H1 (cell line): ENCODE measurements at regions not wholly inside any gene's neighbourhood (a gene's known extent, or its start where the extent isn't known, plus 50 kb on each side); places are given as distances from the start of the nearest gene placed in this dataset.
A peak's percentile ranks its signal among the peaks of the same experiment; 100 is the strongest.

Experiments
- CTCF ChIA-PET: fragments of 300-600 bp; sonication (Branson Sonifier 250); formaldehyde crosslinking; loops from one replicate; lab custom pipeline; 2021; ENCODE audit not compliant: partially characterized antibody; lab: Charles Lee
- POLR2A ChIA-PET: fragments of 300-600 bp; sonication (Branson Sonifier 250); formaldehyde crosslinking; loops from one replicate; lab custom pipeline; 2021; ENCODE audit warnings: inconsistent platforms; ENCODE audit not compliant: partially characterized antibody; lab: Charles Lee
- DNase-seq, 2 experiments: peaks; one replicate each; pipeline versions ENCODE4 v3.0.0 to v3.0.0-alpha.2; 2010 to 2022; ENCODE audit warnings: low spot score in 2 of 2, low read depth in 1 of 2, mixed read lengths in 1 of 2
- FAIRE-seq: peaks from 2 replicates; lab custom pipeline; 2011; peaks lifted over from hg19 to GRCh38; lab: Jason Lieb, UNC
- H2AFZ ChIP-seq: 2 replicates; pipeline ENCODE4 v1.8.1; 2012; ENCODE audit warnings: low read length, inconsistent platforms
- H2AK5ac ChIP-seq: 2 replicates; pipeline ENCODE4 v1.6.1; 2013; ENCODE audit warnings: low read depth, low read length
- H2BK120ac ChIP-seq: replicated peaks from 2 replicates; pipeline ENCODE3; 2013; ENCODE audit warnings: low read depth, low read length, inconsistent platforms
- H2BK12ac ChIP-seq: 2 replicates; pipeline ENCODE4 v1.6.1; 2013; ENCODE audit warnings: low read depth, low read length
- H2BK15ac ChIP-seq: 2 replicates; pipeline ENCODE4 v1.6.1; 2013; ENCODE audit warnings: low read length
- H2BK20ac ChIP-seq: 2 replicates; pipeline ENCODE4 v1.6.1; 2013; ENCODE audit warnings: low read length
- H2BK5ac ChIP-seq: 2 replicates; pipeline ENCODE4 v1.6.1; 2013; ENCODE audit warnings: low read depth, low read length
- H3K14ac ChIP-seq: 2 replicates; pipeline ENCODE4 v1.6.1; 2013; ENCODE audit warnings: inconsistent platforms; ENCODE audit not compliant: insufficient read length
- H3K18ac ChIP-seq: 2 replicates; pipeline ENCODE4 v1.6.1; 2013; ENCODE audit warnings: low read length; ENCODE audit errors: extremely low read depth
- H3K23ac ChIP-seq: 2 replicates; pipeline ENCODE4 v1.6.1; 2013; ENCODE audit warnings: inconsistent platforms; ENCODE audit not compliant: insufficient read length
- H3K23me2 ChIP-seq: 2 replicates; pipeline ENCODE4 v1.6.1; 2013; ENCODE audit warnings: low read depth, low read length
- H3K27ac ChIP-seq: 2 replicates; pipeline ENCODE4 v1.6.1; 2011; ENCODE audit warnings: low read depth, low read length, inconsistent platforms
- H3K27me3 ChIP-seq, 4 experiments: replicated peaks in 1 of 4; 1 replicate in 1 of 4; 2 replicates in 3 of 4; pipeline versions ENCODE4 v1.6.1 to v1.8.1; 2011 to 2013; ENCODE audit warnings: low read length in 3 of 4, mild to moderate bottlenecking in 3 of 4, inconsistent platforms in 2 of 4, mixed read lengths in 2 of 4, moderate library complexity in 1 of 4; ENCODE audit not compliant: control insufficient read depth in 3 of 4, insufficient read depth in 3 of 4; ENCODE audit errors: extremely low read depth in 1 of 4
- H3K36me3 ChIP-seq, 4 experiments: 2 replicates each; pipeline versions ENCODE4 v1.6.1 to v1.8.1; 2011 to 2013; ENCODE audit warnings: mild to moderate bottlenecking in 4 of 4, low read length in 3 of 4, moderate library complexity in 2 of 4, control low read depth in 1 of 4, inconsistent platforms in 1 of 4; ENCODE audit not compliant: insufficient read depth in 4 of 4, control insufficient read depth in 2 of 4
- H3K4ac ChIP-seq: replicated peaks from 2 replicates; pipeline ENCODE3; 2013; ENCODE audit warnings: low read length, low read depth, mixed read lengths, inconsistent platforms; ENCODE audit not compliant: insufficient read length
- H3K4me1 ChIP-seq, 4 experiments: replicated peaks in 1 of 4; 1 replicate in 1 of 4; 2 replicates in 3 of 4; pipeline versions ENCODE4 v1.6.1 to v1.8.1; 2011 to 2013; ENCODE audit warnings: low read length in 3 of 4, inconsistent platforms in 2 of 4, mixed read lengths in 1 of 4; ENCODE audit not compliant: insufficient read depth in 4 of 4, control insufficient read depth in 3 of 4
- H3K4me2 ChIP-seq, 2 experiments: 2 replicates each; pipeline versions ENCODE4 v1.6.1 to v1.8.1; 2011 to 2013; ENCODE audit warnings: low read depth in 2 of 2, low read length in 2 of 2, control low read depth in 1 of 2, inconsistent platforms in 1 of 2, mild to moderate bottlenecking in 1 of 2; ENCODE audit not compliant: insufficient read depth in 1 of 2
- H3K4me3 ChIP-seq, 4 experiments: fragments of 200-600, 300-600 bp in 1 of 4; sonication (generic), shearing (Covaris generic), sonication (Bioruptor Twin) in 1 of 4; 2 replicates each; pipeline versions ENCODE4 v1.5.1 to v1.8.1; 2011 to 2016; ENCODE audit warnings: low read length in 4 of 4, low read depth in 3 of 4, control low read depth in 2 of 4, inconsistent platforms in 2 of 4, mild to moderate bottlenecking in 2 of 4, mixed read lengths in 1 of 4, moderate library complexity in 1 of 4; ENCODE audit not compliant: insufficient read depth in 2 of 4; ENCODE audit errors: extremely low read depth in 1 of 4
- H3K56ac ChIP-seq: replicated peaks from 2 replicates; pipeline ENCODE3; 2013; ENCODE audit warnings: low read depth, mild to moderate bottlenecking, mixed read lengths, low read length, inconsistent platforms; ENCODE audit not compliant: insufficient read length
- H3K79me1 ChIP-seq: 2 replicates; pipeline ENCODE4 v1.6.1; 2013; ENCODE audit warnings: low read depth, low read length, control low read depth
- H3K79me2 ChIP-seq, 2 experiments: 2 replicates each; pipeline versions ENCODE4 v1.6.1 to v1.8.1; 2012 to 2013; ENCODE audit warnings: low read length in 2 of 2, mild to moderate bottlenecking in 2 of 2, inconsistent platforms in 1 of 2; ENCODE audit not compliant: insufficient read depth in 2 of 2, control insufficient read depth in 1 of 2
- H3K9ac ChIP-seq, 4 experiments: replicated peaks in 1 of 4; 1 replicate in 1 of 4; 2 replicates in 3 of 4; pipeline versions ENCODE4 v1.6.1 to v1.8.1; 2011 to 2013; ENCODE audit warnings: low read depth in 3 of 4, low read length in 3 of 4, control low read depth in 2 of 4, mild to moderate bottlenecking in 2 of 4, moderate library complexity in 2 of 4, inconsistent platforms in 1 of 4; ENCODE audit errors: extremely low read depth in 1 of 4
- H3K9me3 ChIP-seq, 2 experiments: 2 replicates each; pipeline versions ENCODE4 v1.6.1 to v1.8.1; 2012 to 2013; ENCODE audit warnings: mild to moderate bottlenecking in 2 of 2, moderate library complexity in 2 of 2, control low read depth in 1 of 2, inconsistent platforms in 1 of 2, low read depth in 1 of 2, low read length in 1 of 2, mixed read lengths in 1 of 2; ENCODE audit not compliant: insufficient read depth in 2 of 2
- H4K20me1 ChIP-seq, 2 experiments: replicated peaks in 1 of 2; 2 replicates each; pipeline versions ENCODE3 to v1.8.1; 2011 to 2013; ENCODE audit warnings: inconsistent platforms in 2 of 2, low read length in 2 of 2, mild to moderate bottlenecking in 1 of 2; ENCODE audit not compliant: insufficient read depth in 2 of 2, control insufficient read depth in 1 of 2
- H4K5ac ChIP-seq: 2 replicates; pipeline ENCODE4 v1.6.1; 2013; ENCODE audit warnings: low read length, low read depth, mixed read lengths, inconsistent platforms; ENCODE audit not compliant: insufficient read length
- H4K8ac ChIP-seq: 2 replicates; pipeline ENCODE4 v1.8.0; 2013; ENCODE audit warnings: mild to moderate bottlenecking, moderate library complexity, low read length, inconsistent platforms; ENCODE audit not compliant: insufficient read depth; ENCODE audit errors: extremely low read depth
- H4K91ac ChIP-seq: replicated peaks from 2 replicates; pipeline ENCODE3; 2013; ENCODE audit warnings: low read length, mixed read lengths, inconsistent platforms; ENCODE audit not compliant: insufficient read length
- ASH2L ChIP-seq: fragments of 200-600, 300-600 bp; sonication (generic); IDR thresholded peaks from one replicate; pipeline ENCODE4 v1.7.1; 2017; ENCODE audit warnings: low read length
- CEBPB ChIP-seq: IDR thresholded peaks from 2 replicates; pipeline ENCODE4 v1.6.1; 2012; ENCODE audit warnings: low read depth, low read length
- CHD2 ChIP-seq: IDR thresholded peaks from 2 replicates; pipeline ENCODE4 v1.6.1; 2012; ENCODE audit warnings: low read length, improper control_type of control experiment
- EGR1 ChIP-seq: IDR thresholded peaks from 2 replicates; pipeline ENCODE4 v1.6.1; 2011; ENCODE audit warnings: low read depth, low read length, borderline replicate concordance
- KDM4A ChIP-seq: IDR thresholded peaks from one replicate; pipeline ENCODE4 v1.7.1; 2012; ENCODE audit warnings: low read depth, mild to moderate bottlenecking, moderate library complexity, low read length, inconsistent platforms; ENCODE audit not compliant: severe bottlenecking
- KDM5A ChIP-seq: fragments of 200-600 bp; IDR thresholded peaks from 2 replicates; pipeline ENCODE4 v1.7.1; 2012; ENCODE audit warnings: mild to moderate bottlenecking, low read length, inconsistent platforms, mixed read lengths
- POLR2AphosphoS5 ChIP-seq: IDR thresholded peaks from 2 replicates; pipeline ENCODE4 v1.6.1; 2011; ENCODE audit warnings: low read depth, low read length
- RAD21 ChIP-seq, 2 experiments: IDR thresholded peaks in 1 of 2; conservative IDR thresholded peaks in 1 of 2; 2 replicates each; pipeline ENCODE4 v1.6.1; 2011; ENCODE audit warnings: low read depth in 2 of 2, low read length in 2 of 2, improper control_type of control experiment in 1 of 2, inconsistent platforms in 1 of 2, mild to moderate bottlenecking in 1 of 2, moderate library complexity in 1 of 2
- SIRT6 ChIP-seq: IDR thresholded peaks from one replicate; pipeline ENCODE4 v1.7.1; 2012; ENCODE audit warnings: low read length, inconsistent platforms
- TAF1 ChIP-seq: IDR thresholded peaks from 2 replicates; pipeline ENCODE4 v1.6.1; 2011; ENCODE audit warnings: mild to moderate bottlenecking, low read depth, low read length
- YY1 ChIP-seq: IDR thresholded peaks from 2 replicates; pipeline ENCODE4 v1.6.1; 2011; ENCODE audit warnings: low read depth, mild to moderate bottlenecking, low read length
- WGBS, 2 experiments: shearing (Covaris generic) in 1 of 2; methylation state at CpG; one replicate each; pipeline versions ENCODE4 v1.1.6 to v1.1.7; 2013 to 2015; ENCODE audit warnings: low lambda C conversion rate in 2 of 2, mixed read lengths in 2 of 2, inconsistent platforms in 1 of 2, low coverage in 1 of 2, missing lambda C conversion rate in 1 of 2; ENCODE audit not compliant: insufficient replicate concordance in 2 of 2, insufficient coverage in 1 of 2, insufficient read length in 1 of 2; ENCODE audit errors: extremely low coverage in 1 of 2, missing lambda C conversion rate in 1 of 2; 5-methylcytosine and 5-hydroxymethylcytosine counted together
- TF ChIP-seq, protein P1 (sequence below), 3 experiments: IDR thresholded peaks; 1 replicate in 2 of 3; 2 replicates in 1 of 3; pipeline versions ENCODE4 v1.5.1 to v1.6.1; 2011; ENCODE audit warnings: low read length in 3 of 3, mild to moderate bottlenecking in 3 of 3, inconsistent platforms in 2 of 3, low read depth in 1 of 3, moderate library complexity in 1 of 3; ENCODE audit not compliant: insufficient read depth in 1 of 3; ENCODE audit errors: control extremely low read depth in 1 of 3

GRCh38 chr9:23088932-23089364, 642.3 kb downstream of the DMRTA1 start:
- CTCF ChIA-PET = interaction anchor here (0.7 to 1.4 kb wide), 23 partner anchors 9 to 762 kb away, joined by 3 to 12 read pairs (median 4); no protein-coding TSS in a partner anchor
- TF ChIP-seq, protein P1, sequence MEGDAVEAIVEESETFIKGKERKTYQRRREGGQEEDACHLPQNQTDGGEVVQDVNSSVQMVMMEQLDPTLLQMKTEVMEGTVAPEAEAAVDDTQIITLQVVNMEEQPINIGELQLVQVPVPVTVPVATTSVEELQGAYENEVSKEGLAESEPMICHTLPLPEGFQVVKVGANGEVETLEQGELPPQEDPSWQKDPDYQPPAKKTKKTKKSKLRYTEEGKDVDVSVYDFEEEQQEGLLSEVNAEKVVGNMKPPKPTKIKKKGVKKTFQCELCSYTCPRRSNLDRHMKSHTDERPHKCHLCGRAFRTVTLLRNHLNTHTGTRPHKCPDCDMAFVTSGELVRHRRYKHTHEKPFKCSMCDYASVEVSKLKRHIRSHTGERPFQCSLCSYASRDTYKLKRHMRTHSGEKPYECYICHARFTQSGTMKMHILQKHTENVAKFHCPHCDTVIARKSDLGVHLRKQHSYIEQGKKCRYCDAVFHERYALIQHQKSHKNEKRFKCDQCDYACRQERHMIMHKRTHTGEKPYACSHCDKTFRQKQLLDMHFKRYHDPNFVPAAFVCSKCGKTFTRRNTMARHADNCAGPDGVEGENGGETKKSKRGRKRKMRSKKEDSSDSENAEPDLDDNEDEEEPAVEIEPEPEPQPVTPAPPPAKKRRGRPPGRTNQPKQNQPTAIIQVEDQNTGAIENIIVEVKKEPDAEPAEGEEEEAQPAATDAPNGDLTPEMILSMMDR (IDR thresholded peaks at IDR 0.05; ENCODE audit: control extremely low read depth in 1 of 3, insufficient read depth in 1 of 3, low read depth in 1 of 3, low read length in 3 of 3) = peak; percentile 77 to 86 (median 79)
- no peak for TF ChIP-seq KDM5A
- TF ChIP-seq CHD2 = 0 out of 2 replicates have a peak, but pooled peaks have one; percentile 10
- peak; percentile 34 for TF ChIP-seq ASH2L
- TF ChIP-seq YY1 = peak; percentile 50; the same call in 1 of the 2 replicates
- no peak for TF ChIP-seq TAF1
- no peak for TF ChIP-seq EGR1
- peak; percentile 91 to 95 for TF ChIP-seq RAD21 (IDR thresholded peaks at IDR 0.05 in 1 of 2, conservative IDR thresholded peaks at IDR 0.05 in 1 of 2; ENCODE audit: low read depth in 2 of 2, low read length in 2 of 2)
- TF ChIP-seq CEBPB = peak; percentile 49; the same call in 1 of the 2 replicates
- TF ChIP-seq SIRT6 = no peak
- TF ChIP-seq POLR2AphosphoS5 = no peak
- TF ChIP-seq KDM4A = no peak

More at GRCh38 chr9:23088932-23089364, 642.3 kb downstream of the DMRTA1 start:
- Histone ChIP-seq H3K4me1 (peaks cover 0 to 3% (median 2%) of the 10 kb centered on the region in 4 experiments; a peak in 2 of 7 replicates), H3K4me2 (peak overlapping the region; percentile 24 to 35; a peak in 2 of 4 replicates), H4K8ac (no peak overlapping the region; the same call in 1 of the 2 replicates), H3K14ac (no peak overlapping the region), H3K27ac (no peak overlapping the region), H3K4ac (no peak overlapping the region), H3K79me1 (no peaks in the 10 kb centered on the region), H2BK20ac (peak overlapping the region; percentile 66; the same call in 1 of the 2 replicates), H3K23me2 (no peaks in the 10 kb centered on the region), H3K36me3 (no peaks in the 10 kb centered on the region), H2BK5ac (peak overlapping the region; percentile 54; the same call in 1 of the 2 replicates), H2AFZ (peak overlapping the region; percentile 99), H3K9ac (no peak overlapping the region), H3K4me3 (no peak overlapping the region), H2AK5ac (no peak overlapping the region), H3K9me3 (no peaks in the 10 kb centered on the region), H3K23ac (no peak overlapping the region), H4K20me1 (no peaks in the 10 kb centered on the region), H3K56ac (no peak overlapping the region), H2BK12ac (peak overlapping the region; percentile 7; the same call in 1 of the 2 replicates), H3K27me3 (no peaks in the 10 kb centered on the region), H4K5ac (no peak overlapping the region), H3K79me2 (no peaks in the 10 kb centered on the region), H2BK120ac (no peak overlapping the region), H4K91ac (peak overlapping the region; percentile 50), H3K18ac (no peak overlapping the region; the same call in 1 of the 2 replicates), H2BK15ac (no peak overlapping the region)
- WGBS, 2 experiments = 48% methylated on average over 5 of the region's 5 CpGs; no CpG with 5 or more reads in 1 of the 2 experiments
- FAIRE-seq (peak; percentile 85), DNase-seq (peak; percentile 71 to 78)
- POLR2A ChIA-PET = no interaction called here
